SW480 (cell line): ENCODE measurements at regions not wholly inside any gene's neighbourhood (a gene's known extent, or its start where the extent isn't known, plus 50 kb on each side); places are given as distances from the start of the nearest gene placed in this dataset.
A peak's percentile ranks its signal among the peaks of the same experiment; 100 is the strongest.

Experiments used
- DNase-seq: peaks from one replicate; pipeline ENCODE4 v3.0.0-alpha.2; 2016; ENCODE audit warnings: low spot score

- no peak for DNase-seq
Measured at GRCh38 chr6:111987295-111987694, 66.6 kb upstream of the CCN6 start.

- DNase-seq = no peak
Measured at GRCh38 chr6:111988926-111989325, 65.0 kb upstream of the CCN6 start.

GRCh38 chr6:111989743-111990142 is 64.2 kb upstream of the CCN6 start:
- no peak for DNase-seq

GRCh38 chr6:111990214-111990613 is 63.7 kb upstream of the CCN6 start:
- DNase-seq = no peak

DNA sequence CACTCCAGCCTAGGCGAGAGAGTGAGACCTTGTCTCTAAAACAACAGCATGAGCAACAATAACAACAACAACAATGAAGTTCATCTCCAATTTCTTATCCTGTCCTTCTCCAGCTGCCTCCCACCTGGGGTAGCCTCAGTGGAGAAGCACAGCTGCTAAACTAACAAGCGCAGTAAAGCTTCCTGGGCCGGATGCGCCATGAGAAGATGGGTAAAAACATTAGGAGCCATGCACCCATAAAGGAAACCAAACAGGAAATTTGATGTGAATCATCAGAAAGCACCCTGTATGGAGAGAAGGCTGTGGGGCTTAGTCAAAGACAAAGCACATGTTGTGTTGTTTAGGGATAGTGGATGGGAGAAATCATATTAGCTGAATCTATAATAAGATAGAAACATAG is 61.1 kb upstream of the CCN6 start:
- peak; percentile 25 for DNase-seq

- no peak for DNase-seq
Measured at GRCh38 chr6:111993342-111993741, 60.6 kb upstream of the CCN6 start.

DNA sequence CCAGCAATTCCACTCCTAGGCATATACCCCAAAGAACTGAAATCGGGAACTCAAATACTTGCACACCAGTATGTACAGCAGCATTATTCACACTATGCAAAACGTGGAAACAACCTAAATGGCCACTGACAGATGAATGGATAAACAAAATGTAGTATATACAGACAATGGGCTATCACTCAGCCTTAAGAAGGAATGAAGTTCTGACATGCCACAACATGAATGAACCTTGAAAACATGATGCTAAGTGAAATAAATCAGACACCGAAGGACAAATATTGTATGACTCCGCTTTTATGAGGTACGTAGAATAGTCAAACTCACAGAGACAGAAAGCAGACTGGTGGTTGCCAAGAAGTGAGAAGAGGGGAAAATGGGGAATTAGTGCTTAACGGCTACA is 59.1 kb upstream of the CCN6 start:
- no peak for DNase-seq

GRCh38 chr6:111995404-111995803 is 58.5 kb upstream of the CCN6 start:
- peak; percentile 46 for DNase-seq

DNA sequence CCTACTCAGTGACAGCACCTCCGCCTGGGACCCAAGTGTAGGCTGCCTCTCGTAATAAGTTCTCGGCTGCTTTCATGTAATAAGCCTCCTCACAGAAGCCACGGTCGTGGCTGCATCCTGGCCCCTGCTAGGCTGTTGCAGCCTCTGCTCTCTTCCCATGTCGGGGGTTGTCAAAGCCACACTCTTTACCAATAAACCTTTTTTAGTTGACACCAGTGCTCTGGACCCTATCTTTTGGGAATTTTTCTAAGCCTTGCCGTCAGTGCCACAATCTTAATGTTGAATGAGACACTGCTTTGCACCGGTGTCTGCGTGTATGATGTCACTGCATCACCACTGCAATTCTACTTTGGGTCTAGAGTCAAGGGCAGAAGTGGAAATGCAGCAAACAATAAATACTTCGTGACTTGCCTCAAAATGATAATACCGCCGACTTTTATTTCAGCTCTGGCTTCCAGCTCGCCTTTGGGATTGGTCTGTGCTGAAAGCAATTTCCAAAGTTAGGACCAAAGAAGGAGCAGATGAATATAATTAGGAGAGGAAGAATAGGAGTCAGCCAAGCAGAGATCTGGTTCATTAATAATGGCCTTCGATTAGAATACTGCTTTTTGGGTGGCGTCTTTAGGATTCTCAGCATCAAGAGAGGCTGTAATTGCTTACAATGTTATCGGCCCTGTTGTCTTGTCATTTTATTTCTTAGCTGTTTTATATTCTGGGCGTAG is 57.6 kb upstream of the CCN6 start:
- DNase-seq = no peak

GRCh38 chr6:111997078-111997852 is 56.6 kb upstream of the CCN6 start:
- peak; percentile 78 for DNase-seq

DNA sequence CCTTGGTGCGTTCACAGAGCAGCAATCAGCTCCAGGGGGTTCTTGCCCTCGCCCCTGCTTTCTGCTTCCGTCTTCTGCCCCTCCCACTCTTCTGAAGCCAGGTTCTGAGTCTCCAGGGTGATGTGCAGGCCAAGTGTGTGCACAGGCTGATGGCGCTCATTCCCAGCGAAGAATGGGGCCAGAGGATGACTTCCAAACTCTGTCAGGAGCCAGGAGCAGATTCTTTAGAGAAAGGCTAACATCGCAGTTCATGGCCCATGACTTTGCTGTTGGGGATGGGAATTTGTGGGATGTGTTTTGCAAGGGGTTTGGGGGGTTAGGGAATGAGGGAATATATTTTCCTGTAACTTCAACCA is 56.1 kb upstream of the CCN6 start:
- no peak for DNase-seq

GRCh38 chr6:112002307-112002706 is 51.6 kb upstream of the CCN6 start:
- DNase-seq = no peak
